Activated T-cell treated with anti-CD3 and anti-CD28 coated beads for 24 hours (primary cell): ENCODE measurements at regions not wholly inside any gene's neighbourhood (a gene's known extent, or its start where the extent isn't known, plus 50 kb on each side); places are given as distances from the start of the nearest gene placed in this dataset.
A peak's percentile ranks its signal among the peaks of the same experiment; 100 is the strongest.

Experiments
- DNase-seq: peaks from one replicate; pipeline ENCODE4 v3.0.0-alpha.2; 2020; ENCODE audit warnings: low read depth

DNA sequence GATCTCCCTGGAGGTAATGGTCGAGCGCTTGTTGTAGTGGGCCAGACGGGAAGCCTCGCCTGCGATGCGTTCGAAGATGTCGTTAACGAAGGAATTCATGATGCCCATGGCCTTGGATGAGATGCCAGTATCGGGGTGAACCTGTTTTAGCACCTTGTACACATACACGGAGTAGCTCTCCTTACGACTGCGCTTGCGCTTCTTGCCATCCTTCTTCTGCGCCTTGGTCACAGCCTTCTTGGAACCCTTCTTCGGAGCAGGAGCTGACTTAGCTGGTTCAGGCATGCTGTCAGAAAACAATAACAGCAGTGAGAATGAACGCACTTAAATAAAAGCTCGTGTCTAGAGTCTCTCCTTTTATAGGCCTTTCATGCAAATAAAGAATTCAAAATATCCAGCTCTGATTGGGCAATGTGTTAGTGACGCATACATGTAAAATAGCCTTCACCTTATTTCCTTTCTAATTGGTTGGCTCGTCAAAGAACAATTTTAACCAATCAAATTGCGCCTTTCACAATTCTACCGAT lies 129.2 kb downstream of the HFE start:
- DNase-seq: peak; percentile 66

DNA sequence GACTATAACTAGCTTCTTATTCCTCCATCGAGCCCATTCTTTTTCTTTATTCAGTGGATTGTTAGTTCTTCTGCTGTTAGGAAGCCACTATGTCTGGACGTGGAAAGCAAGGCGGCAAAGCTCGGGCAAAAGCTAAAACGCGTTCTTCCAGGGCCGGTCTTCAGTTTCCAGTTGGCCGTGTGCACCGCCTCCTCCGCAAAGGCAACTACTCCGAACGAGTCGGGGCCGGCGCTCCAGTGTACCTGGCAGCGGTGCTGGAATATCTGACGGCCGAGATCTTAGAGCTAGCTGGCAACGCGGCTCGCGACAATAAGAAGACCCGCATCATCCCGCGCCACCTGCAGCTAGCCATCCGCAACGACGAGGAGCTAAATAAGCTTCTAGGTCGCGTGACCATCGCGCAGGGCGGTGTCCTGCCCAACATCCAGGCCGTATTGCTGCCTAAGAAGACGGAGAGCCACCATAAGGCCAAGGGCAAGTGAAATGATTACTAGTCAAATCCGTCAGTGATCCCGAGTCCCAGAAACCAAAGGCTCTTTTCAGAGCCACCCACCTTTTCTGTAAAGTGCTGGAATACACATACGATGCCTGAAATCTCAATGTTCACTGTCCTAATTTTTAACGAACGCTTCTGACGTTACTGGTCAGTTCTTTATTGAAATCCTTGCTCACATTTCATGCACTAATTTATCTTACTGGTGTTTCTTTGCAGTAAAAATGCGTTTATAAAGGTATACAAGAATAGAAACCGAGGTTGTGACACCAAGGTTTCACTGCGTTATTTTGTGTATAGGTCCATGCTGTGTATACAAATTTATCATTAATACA lies 129.9 kb downstream of the HFE start:
- peak; percentile 62 for DNase-seq

DNA sequence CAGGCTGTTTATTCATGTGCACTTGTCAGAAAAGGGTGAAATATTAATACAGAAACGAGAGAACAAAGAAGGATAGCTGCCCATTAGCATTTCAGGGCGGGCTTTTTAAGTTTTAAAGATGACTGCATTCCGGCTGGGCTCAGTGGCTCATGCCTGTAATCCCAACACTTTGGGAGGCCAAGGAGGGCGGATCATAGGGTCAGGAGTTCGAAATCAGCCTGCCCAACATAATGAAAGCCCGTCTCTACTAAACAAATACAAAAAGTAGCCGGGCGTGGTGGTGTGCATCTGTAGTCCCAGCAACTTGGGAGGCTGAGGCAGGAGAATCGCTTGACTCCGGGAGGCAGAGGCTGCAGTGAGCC lies 130.5 kb downstream of the HFE start:
- no peak for DNase-seq

DNA sequence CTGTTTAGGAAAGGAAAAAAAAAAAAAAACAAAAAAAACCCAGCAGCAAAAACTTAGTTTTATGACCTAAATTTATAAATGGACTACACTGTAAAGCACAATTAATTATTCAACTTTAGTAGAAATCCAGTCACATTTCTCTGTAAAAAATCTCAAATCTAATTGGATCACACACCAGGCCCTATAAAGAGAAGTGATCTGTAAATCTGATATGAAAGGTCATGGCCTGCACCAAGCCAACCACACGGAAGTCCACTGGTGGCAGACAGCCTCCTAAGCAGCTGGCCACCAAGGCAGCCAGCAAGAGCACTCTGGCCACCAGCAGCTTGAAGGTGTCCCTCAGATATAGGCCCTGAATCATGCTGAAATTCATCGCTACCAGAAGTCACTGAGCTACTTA lies 131.6 kb downstream of the HFE start:
- no peak for DNase-seq

DNA sequence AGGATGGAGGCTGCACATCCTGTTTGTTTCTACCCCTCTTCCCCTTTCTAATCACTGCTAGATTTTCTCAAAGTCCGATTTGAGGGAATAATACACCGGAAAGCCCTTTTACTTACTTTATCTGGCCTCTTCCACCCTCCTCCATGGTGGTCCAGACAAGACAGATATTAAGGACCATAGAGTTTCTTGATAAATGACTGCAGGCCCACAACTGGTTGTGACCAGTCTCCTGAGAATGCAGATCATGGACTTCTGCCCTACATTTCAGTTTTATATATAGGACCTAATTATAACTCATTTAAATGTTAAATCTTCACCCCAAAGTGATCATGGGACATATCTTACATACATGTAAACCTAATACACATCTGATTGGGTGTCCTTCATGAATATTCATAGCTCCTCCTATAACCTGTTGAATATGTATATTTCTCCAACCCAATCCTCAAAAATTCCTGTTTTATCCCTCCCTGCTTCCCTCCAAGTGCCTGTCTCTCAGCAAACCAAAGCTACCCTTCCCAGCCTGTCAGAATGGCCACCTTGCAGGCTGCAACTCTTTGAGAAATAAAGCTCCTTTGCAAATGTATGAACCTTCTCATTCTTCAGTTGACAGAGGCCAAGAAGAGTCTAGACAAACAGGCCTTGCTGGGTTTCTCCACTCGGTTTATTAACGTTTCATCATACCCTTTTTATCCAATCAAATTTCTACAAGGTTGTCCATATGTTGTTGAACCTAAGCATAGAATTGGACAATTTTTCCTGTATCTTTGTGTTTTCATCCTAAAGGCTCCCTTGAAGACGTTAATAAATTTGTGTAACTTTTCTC lies 133.1 kb downstream of the HFE start:
- no peak for DNase-seq

DNA sequence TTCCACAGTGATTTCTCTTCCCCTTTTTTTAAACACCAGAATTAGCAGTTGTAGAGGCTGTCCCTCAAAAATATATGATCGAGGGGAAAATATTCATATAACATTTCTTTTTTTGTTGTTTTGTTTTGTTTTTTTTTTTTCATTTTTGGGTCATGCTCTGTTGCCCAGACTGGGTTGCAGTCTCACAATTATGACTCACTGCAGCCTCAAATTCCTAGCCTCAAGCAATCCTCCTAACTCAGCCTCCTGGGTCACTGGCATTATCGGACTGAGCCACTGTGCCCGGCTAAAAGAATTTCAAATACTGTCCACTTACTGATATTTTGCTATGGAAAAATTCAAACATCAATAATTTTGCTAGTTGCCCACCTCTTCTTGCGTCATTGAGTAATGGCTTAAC lies 134.0 kb downstream of the HFE start:
- no peak for DNase-seq

DNA sequence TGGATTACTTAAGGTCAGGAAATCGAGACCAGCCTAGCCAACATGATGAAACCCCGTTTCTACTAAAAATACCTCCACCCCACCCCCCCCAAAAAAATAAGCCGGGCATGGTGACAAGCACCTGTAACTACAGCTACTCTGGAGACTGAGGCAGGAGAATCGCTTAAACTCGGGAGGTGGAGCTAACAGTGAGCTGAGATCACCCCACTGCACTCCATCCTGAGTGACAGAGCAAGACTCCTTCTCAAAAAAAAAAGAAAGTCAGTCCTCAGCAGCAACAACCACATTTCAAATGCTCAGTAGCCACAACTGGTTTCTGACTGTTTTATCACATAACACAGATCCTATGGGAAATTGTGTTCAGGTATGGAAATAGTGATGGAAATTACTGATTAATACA lies 135.3 kb downstream of the HFE start:
- DNase-seq: no peak

DNA sequence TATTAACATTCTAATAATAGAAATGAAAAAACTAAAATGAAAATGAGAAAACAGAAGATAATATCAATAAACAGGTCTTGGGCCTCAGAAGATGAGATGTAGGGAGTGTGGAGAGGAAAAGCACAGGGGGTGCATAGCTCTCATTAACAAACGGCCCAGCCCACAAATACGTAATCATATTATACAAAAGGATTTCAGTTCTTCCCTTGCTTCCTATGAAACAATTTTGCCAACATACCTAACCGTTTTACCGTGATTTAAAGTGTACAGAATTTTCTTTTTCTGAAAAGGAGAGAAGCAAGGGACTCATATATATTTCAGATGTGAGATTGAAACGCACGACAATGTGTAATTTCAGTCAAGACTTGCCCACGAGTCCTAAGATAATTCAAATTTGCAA lies 136.0 kb downstream of the HFE start:
- no peak for DNase-seq

DNA sequence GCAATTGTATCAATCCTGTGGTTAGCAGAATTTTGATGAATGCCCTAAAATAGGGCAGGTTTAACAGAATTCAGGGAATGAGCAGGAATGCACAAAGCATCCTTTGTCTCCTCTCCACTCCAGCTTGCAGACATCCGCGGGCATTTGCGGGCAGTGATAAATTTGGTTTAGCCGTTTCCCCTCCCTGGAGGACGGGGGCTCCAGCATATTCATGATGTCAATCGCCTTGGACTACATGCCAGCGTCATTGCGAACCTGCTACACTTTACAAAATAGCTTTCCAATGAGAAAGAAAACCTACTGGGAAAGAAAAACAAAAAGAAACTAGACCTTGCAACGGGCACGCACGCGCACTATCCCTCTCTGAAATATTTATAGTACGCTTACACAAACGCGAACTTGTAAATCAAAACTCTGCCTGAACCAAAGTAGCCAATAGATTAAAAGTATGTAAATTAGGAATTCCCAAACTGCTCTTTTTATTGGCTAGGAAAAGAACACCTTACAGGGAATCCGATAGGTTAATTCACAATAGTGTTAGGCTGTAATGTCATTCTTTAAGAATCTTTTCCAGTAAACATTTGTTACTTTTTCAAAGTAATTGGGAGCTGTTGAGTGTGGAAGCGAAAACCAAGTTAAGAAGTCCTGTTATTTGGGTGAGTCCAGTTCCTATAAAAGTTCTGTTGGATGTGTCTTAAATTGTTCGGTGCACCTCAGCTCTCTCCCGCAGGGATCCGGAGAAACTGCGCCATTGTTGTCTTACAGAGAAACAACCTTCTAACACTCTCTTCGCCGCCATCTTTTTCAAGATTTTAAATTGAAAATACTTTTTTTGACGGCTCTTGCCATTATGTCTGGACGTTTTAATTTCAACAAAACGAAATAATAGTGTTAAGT lies 136.7 kb downstream of the HFE start:
- peak; percentile 51 for DNase-seq

DNA sequence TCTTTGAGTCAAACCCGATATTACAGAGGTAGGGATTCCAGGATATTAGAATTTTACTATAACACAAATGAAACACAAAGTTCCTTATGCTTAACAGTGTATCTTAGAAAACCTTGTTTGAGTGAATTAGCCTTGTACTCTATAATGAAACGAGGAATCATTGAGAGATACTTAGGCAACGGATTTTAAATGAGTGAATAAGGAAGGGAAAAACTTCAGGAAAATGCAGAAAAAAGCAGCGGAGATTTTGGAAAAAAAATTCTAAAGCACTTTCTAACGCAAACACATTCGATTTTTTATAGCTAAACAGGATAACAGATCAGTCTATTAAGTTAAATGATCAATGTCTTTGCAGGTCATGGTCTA lies 137.3 kb downstream of the HFE start:
- no peak for DNase-seq

DNA sequence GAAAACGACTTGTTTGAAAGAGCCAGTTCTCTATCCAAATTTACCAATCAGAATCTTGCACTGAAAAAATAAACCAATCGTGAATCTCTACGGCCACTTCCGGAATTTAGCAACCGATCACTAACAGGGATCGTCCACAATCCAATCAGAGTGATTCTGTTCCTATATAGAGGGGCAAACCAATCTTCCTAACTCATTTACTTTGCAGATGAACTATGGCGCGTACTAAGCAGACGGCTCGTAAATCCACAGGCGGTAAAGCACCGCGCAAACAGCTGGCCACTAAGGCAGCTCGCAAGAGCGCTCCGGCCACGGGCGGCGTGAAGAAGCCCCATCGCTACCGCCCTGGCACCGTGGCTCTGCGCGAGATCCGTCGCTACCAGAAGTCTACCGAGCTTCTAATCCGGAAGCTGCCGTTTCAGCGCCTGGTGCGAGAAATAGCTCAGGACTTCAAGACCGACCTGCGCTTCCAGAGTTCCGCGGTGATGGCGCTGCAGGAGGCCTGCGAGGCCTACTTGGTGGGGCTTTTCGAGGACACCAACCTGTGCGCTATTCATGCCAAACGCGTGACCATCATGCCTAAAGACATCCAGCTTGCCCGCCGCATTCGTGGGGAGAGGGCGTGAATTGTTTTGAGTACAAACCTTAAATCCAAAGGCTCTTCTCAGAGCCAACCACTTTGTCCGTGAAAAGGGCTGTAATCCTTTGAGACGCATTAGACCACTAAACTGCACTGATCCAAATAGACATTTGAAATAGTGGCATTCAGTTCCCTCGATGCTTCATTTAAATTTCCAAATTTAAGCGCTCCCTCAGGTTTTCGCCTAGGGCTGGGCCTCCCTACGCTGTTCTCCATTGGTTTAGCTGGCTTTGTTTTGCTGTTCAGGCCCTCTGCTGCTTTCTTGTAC lies 138.0 kb downstream of the HFE start:
- no peak for DNase-seq

DNA sequence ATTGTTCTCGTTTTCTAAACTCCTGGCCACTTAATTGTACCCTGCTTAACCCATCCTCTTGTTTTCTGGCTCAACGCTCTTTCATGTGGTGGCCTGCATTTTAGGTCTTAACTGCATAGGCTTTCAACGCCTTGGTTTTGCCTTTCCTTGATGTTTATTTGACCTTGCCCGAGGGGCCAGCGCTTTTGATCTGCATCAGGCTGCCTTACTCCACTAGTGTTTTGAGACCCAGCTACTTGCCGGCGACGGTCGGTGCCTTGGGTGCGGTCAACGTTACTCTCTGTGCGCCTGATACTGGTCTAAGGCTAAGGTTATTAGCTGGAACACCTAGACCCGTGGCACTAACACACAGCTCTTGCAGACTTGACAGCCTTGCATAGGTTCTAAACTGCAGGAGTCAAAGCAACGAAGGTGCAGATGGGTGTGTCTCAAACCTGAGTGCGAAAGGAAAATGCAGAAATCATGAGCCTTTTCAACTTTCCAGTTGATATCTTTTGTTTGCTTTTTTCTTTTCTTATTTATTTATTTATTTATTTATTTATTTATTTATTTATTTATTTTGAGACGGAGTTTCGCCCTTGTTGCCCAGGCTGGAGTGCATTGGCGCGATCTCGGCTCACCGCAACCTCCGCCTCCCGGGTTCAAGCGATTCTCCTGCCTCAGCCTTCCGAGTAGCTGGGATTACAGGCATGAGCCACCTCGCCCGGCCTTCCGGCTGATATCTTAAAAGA lies 138.8 kb downstream of the HFE start:
- DNase-seq: no peak

DNA sequence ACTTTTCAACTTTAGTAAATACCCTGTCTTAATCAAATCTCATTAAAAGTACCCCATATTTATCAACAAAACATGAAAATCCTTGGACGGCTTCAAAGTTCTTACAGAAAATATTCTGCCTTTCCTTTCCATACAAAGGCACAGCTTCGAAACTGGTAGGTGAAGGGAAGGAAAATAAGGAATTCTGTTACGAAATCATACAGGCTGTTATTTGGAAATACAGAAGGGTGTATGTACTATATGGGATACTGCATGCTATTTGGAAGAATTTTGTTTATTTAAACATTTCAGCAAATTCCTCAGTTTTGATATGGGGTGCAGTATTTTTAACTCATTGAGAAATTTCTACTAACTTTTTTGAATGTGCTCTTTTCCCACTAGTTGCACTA lies 138.4 kb upstream of the BTN3A2 start:
- no peak for DNase-seq

DNA sequence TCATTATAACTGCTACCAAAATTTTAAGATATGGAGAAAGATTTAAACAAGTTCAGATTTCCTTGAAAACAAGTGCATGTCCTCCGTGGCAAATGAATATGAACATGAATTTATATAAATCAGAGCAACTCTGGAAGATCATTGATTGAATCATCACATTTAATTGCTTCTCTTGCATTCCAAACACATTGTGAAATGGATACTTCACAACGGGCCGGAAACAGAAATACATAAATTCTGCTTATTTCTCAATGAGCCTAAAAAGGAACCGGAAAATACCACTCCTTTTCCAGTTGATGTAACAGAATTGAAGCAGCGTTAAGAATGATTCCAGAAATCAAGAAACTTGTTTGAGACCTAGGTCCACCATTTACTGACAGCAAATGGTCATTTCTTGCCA lies 134.6 kb upstream of the BTN3A2 start:
- no peak for DNase-seq

DNA sequence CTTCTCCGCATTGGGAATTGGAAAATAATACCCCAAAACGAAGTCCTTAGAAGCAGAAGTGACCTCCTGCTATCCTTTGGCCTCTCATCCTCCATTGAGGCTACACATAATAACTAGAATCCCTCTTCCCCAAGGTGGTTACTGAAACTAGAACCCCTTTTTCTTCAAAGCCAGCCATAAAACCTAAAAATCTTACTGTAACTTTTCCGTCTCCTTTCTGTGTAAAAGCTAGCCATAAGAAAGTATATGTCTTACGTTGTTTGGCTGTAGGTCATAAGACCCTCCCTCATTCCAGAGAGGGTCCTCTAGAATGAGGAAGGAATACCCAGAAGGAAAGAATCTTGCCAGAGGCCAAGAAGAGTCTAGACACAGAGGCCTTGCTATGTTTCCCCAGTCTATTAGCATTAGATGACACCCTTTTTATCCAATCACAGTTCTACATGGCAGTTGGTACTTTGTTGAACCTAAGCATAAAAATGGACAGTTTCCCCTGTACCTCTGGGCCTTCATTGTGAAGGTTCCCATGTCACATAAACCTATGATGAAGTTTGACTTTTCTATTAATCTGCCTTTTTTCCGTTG lies 133.9 kb upstream of the BTN3A2 start:
- DNase-seq: no peak

DNA sequence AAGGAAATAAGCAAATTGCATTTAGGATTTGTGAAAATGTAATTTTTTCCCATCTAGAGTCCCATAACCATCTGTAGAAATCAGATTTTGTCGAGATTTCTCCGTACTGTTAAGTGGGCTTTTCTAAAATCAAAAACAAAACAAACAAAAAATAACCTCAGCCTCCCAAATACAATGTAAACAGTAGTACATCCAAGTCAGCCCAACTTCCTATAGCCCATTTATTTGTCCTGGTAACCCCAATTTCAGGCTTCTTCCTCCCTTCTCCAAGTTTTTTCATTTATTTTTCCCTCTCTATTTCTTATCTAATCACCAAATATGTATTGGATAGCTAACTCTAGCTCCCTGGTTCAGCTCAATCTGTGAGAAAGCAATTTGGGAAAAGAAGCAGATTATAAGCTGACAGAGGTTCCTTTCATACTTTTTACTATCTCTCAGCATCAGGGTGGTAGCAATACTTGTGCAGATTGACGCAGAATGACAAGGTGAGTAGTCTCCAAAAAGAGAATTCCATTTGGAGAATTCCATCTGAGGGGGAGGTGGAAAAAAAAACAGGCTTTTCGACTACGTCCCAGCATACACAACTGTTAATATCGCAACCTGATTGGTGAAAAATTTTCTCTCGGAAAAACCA lies 132.6 kb upstream of the BTN3A2 start:
- DNase-seq: no peak

DNA sequence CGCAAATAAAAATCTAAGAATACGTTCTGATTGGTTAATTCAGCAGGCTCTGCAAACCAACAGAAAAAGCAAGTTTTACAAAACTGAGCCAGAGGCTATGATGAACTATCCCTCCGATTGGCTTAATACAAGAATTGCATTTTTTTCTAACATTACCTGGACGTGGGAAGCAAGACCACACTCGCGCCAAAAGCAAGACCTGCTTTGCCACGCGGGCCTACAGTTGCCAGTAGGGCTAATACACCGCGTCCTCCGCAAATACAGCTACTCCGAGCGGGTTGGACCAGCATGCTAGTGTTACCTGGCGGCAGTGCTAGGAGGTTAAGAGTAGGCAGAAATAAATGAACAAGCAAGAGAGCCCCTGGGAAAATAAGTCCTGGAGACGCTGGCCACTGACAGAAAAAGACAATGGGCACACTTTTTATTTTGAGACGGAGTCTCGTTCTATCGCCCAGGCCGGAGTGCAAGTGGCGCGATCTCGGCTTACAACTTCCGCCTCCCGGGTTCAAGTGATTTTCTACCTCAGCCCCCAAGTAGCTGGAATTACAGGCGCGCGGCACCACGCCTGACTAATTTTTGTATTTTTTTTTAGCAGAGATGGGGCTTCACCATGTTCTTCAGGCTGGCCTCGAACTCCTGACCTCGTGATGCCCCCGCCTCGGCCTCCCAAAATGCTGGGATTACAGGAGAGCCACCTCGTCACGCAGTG lies 131.9 kb upstream of the BTN3A2 start:
- no peak for DNase-seq

DNA sequence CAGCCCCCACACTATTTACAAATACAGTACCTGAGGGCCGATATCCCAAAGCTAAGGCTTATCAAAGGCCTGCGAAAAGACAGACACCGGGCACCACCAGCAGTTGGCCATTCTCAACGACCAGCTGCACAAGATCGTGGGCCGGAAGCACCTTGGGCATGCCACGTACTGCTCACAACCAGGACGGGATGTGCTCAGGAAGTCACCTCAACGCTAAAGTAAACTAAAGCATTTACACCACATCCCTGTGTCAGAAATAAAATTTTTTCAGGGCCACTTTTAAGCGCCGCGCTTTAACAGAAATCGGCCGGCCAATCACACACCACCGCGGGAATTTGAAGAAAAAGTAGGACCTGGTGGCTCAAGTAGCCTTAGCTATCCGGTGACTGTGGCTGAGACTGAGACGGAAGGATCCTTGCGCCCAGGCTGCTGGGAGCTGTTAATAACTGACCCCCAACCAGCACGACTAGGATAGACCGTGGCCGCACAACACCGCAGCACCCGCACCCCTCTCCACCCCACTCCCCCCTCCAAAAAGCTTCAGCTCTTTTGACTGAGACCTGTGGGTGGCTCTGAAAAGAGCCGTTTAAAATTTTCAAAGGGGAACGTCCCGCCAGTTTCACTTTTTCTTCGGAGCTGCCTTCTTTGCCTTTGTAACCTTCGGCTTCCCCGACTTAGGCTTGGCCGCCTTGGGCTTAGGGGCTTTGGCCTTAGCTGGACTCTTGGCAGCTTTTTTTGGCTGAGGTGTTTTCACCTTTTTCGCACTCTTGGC lies 131.2 kb upstream of the BTN3A2 start:
- peak; percentile 48 for DNase-seq
